ENCODE measurements at regions not wholly inside any gene's neighbourhood (a gene's known extent, or its start where the extent isn't known, plus 50 kb on each side); places are given as distances from the start of the nearest gene placed in this dataset.
"Not testable (repeated sequence)": the region's sequence is repeated elsewhere in the genome, so short reads cannot be mapped to it uniquely, and the experiment has no call there.

DNA sequence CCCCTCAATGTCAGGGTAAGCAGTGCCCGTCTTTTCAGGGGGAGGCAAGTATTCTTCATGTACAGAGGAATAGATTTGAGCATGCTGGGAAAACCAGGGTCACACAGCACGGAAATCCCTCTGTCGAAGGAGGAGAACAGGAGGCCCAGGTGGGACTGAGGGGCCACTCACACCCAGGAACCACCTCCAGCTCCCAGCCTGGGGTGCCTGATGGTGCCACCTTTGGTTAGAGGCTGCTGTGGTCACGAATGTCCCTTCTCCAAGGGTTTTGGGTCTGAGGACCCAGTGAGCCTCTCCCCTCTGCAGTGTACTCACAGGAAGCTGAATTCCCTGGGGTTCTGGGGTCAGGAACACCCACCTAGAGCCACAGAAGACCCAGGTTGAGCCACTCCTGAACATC, 197.3 kb downstream of the ANKRD30B start:
- H3K9me3 ChIP-seq: no peaks in the 10 kb centered on the region
- no peaks in the 10 kb centered on the region for H3K36me3 ChIP-seq
- TF ChIP-seq, protein P1, sequence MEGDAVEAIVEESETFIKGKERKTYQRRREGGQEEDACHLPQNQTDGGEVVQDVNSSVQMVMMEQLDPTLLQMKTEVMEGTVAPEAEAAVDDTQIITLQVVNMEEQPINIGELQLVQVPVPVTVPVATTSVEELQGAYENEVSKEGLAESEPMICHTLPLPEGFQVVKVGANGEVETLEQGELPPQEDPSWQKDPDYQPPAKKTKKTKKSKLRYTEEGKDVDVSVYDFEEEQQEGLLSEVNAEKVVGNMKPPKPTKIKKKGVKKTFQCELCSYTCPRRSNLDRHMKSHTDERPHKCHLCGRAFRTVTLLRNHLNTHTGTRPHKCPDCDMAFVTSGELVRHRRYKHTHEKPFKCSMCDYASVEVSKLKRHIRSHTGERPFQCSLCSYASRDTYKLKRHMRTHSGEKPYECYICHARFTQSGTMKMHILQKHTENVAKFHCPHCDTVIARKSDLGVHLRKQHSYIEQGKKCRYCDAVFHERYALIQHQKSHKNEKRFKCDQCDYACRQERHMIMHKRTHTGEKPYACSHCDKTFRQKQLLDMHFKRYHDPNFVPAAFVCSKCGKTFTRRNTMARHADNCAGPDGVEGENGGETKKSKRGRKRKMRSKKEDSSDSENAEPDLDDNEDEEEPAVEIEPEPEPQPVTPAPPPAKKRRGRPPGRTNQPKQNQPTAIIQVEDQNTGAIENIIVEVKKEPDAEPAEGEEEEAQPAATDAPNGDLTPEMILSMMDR (IDR thresholded peaks at IDR 0.05): no peak
- no peak for TF ChIP-seq POLR2A (IDR thresholded peaks at IDR 0.05)
- no peak for TF ChIP-seq POLR2AphosphoS5 (IDR thresholded peaks at IDR 0.05)
- no peak for TF ChIP-seq EP300 (IDR thresholded peaks at IDR 0.05)
- H3K4me3 ChIP-seq: no peak overlapping the region
- no peaks in the 10 kb centered on the region for H3K4me1 ChIP-seq
- H3K27ac ChIP-seq: no peak overlapping the region
- no peak for DNase-seq
- H3K27me3 ChIP-seq: no peaks in the 10 kb centered on the region
- no peak for ATAC-seq (ENCODE audit: low FRiP score in 2 of 2)
- WGBS, 2 donors: 80 to 93% methylated on average over 4 of the region's 4 CpGs

- 67 to 82% methylated on average over 7 of the region's 7 CpGs for WGBS, 2 donors
- no peak overlapping the region for H3K27ac ChIP-seq
- H3K4me3 ChIP-seq: no peak overlapping the region
- H3K4me1 ChIP-seq: no peaks in the 10 kb centered on the region
- no peaks in the 10 kb centered on the region for H3K27me3 ChIP-seq
- ATAC-seq (ENCODE audit: low FRiP score in 2 of 2) (no peak), DNase-seq (no peak)
- no peaks in the 10 kb centered on the region for H3K36me3 ChIP-seq
- TF ChIP-seq POLR2AphosphoS5 (IDR thresholded peaks at IDR 0.05) (no peak), POLR2A (IDR thresholded peaks at IDR 0.05) (no peak), EP300 (IDR thresholded peaks at IDR 0.05) (no peak)
- TF ChIP-seq, protein P1 (IDR thresholded peaks at IDR 0.05): no peak
- H3K9me3 ChIP-seq: no peaks in the 10 kb centered on the region
Observed at GRCh38 chr18:14945984-14946383, 198.0 kb downstream of the ANKRD30B start.

DNA sequence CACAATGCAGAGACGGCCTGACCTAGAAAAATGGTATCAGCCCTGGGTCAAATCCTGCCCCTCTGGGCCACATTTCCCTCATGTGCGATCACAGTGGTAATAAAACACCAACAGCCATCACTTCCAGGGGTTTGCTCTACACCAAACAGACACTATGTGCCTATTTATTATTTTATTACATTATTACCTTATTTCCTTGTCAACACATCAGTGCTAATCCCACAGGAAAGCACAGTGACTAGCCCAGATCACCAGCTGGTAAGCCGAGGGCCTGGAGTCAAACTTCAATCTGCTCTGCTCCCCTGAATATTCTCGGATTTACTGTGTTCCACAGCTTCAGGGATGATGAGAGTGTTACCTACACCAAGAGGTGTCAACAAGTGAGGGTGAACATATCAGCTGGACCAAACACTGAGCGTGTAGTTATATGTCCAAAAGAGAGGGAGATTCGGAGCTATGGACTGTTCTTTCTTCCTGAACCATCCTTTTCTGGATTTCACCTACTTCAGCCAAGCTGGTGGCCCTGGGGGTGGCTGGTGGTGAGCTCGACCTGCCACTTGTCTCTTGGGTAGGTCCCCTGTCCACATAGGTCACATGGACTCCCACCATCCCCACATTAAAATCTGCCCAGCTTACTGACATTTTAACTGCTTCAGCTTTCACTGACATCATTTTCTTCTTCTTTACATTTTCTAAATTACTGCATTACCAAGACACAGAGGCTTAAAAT, 198.9 kb downstream of the ANKRD30B start:
- not testable (repeated sequence) for H3K36me3 ChIP-seq; DNase-seq; H3K27me3 ChIP-seq; H3K27ac ChIP-seq; H3K4me1 ChIP-seq; ATAC-seq (ENCODE audit: low FRiP score in 2 of 2); H3K4me3 ChIP-seq; H3K9me3 ChIP-seq
- 67 to 70% methylated on average over 7 of the region's 7 CpGs for WGBS, 2 donors

GRCh38 chr18:14947482-14948162, 199.7 kb downstream of the ANKRD30B start:
- DNase-seq: no peak
- TF ChIP-seq POLR2AphosphoS5 (IDR thresholded peaks at IDR 0.05) (no peak), POLR2A (IDR thresholded peaks at IDR 0.05) (no peak), EP300 (IDR thresholded peaks at IDR 0.05) (no peak)
- TF ChIP-seq, protein P1 (IDR thresholded peaks at IDR 0.05): no peak
- H3K4me3 ChIP-seq: no peak overlapping the region
- H3K9me3 ChIP-seq: no peaks in the 10 kb centered on the region
- no peak overlapping the region for H3K27ac ChIP-seq
- H3K27me3 ChIP-seq: no peaks in the 10 kb centered on the region
- 76 to 83% methylated on average over 8 of the region's 8 CpGs for WGBS, 2 donors
- no peak for ATAC-seq (ENCODE audit: low FRiP score in 2 of 2)
- H3K4me1 ChIP-seq: no peaks in the 10 kb centered on the region
- H3K36me3 ChIP-seq: no peaks in the 10 kb centered on the region

DNA sequence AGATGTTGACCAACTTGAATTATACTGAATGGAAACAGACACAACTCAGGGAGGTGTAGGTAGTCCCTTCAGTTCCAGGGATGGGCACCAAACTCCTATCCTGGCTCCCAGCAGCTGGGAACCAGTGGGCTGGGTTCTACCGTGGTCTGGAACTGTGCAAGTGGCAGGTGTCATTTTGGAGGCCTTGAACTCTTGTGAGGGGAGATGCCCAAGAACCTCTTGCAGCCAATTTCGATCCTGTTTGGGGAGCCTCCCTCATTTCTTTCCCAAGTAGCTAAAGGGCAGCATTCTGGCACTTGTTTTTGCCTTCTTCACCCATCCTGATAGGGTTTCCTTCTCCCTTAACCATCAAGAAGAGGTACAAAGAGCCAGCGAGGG, 200.2 kb downstream of the ANKRD30B start:
- WGBS, 2 donors: 54 to 57% methylated on average over 3 of the region's 3 CpGs
- no peak overlapping the region for H3K27ac ChIP-seq
- no peaks in the 10 kb centered on the region for H3K4me1 ChIP-seq
- no peaks in the 10 kb centered on the region for H3K36me3 ChIP-seq
- H3K27me3 ChIP-seq: no peaks in the 10 kb centered on the region
- ATAC-seq (ENCODE audit: low FRiP score in 2 of 2) (no peak), DNase-seq (no peak)
- no peaks in the 10 kb centered on the region for H3K9me3 ChIP-seq
- TF ChIP-seq, protein P1 (IDR thresholded peaks at IDR 0.05): no peak
- TF ChIP-seq EP300 (IDR thresholded peaks at IDR 0.05) (no peak), POLR2A (IDR thresholded peaks at IDR 0.05) (no peak), POLR2AphosphoS5 (IDR thresholded peaks at IDR 0.05) (no peak)
- H3K4me3 ChIP-seq: no peak overlapping the region
